ENCODE measurements at regions not wholly inside any gene's neighbourhood (a gene's known extent, or its start where the extent isn't known, plus 50 kb on each side); places are given as distances from the start of the nearest gene placed in this dataset.

- TF ChIP-seq ZNF383 (CRISPR knock-in tag; IDR thresholded peaks at IDR 0.05; ENCODE audit: borderline replicate concordance) (no peak), ZEB1 (IDR thresholded peaks at IDR 0.05; ENCODE audit: insufficient replicate concordance, low read depth) (no peak)
These were observed 143.8 kb upstream of the SLITRK2 start (continued) for GRCh38 chrX:145673841-145674240.

GRCh38 chrX:145677109-145677817 is 140.4 kb upstream of the SLITRK2 start:
- no peak for ATAC-seq
- no peak for FAIRE-seq
- peaks cover 48% of the 10 kb centered on the region for H3K9me3 ChIP-seq (ENCODE audit: low read length)

GRCh38 chrX:145682518-145683298 is 134.9 kb upstream of the SLITRK2 start:
- no peak overlapping the region for H3K4me3 ChIP-seq (replicated peaks in 1 of 3; ENCODE audit: insufficient read depth in 1 of 3, low read depth in 2 of 3, low read length in 3 of 3)
- FAIRE-seq: no peak
- no peak overlapping the region for H3K9ac ChIP-seq (ENCODE audit: insufficient read depth, low read depth, low read length)
- intact Hi-C loops (cut with micrococcal nuclease; ENCODE audit: unreplicated experiment) (no loop called here), in situ Hi-C loops (cut with HindIII; ENCODE audit: extremely low pct_ligation_motif_present, low pct_unique_long_range_greater_than_20kb) (no loop called here)
- no peak overlapping the region for H3K27ac ChIP-seq (ENCODE audit: extremely low read length, insufficient read depth, low read length)
- no peaks in the 10 kb centered on the region for H3K36me3 ChIP-seq (replicated peaks in 1 of 2; ENCODE audit: control insufficient read depth in 1 of 2, insufficient read depth in 2 of 2, low read length in 2 of 2)
- H3K4me1 ChIP-seq (ENCODE audit: insufficient read depth, low read length): no peaks in the 10 kb centered on the region
- 4% methylated on average over 6 of the region's 9 CpGs for WGBS (ENCODE audit: low lambda C conversion rate)
- no peak for DNase-seq (ENCODE audit: low spot score)
- H3K79me2 ChIP-seq (ENCODE audit: insufficient read depth, low read length): no peaks in the 10 kb centered on the region
- H4K20me1 ChIP-seq (ENCODE audit: insufficient read depth, low read length): no peaks in the 10 kb centered on the region
- H3K27me3 ChIP-seq (ENCODE audit: control insufficient read depth in 1 of 2, insufficient read depth in 2 of 2, low read length in 2 of 2): no peaks in the 10 kb centered on the region
- no peak overlapping the region for H2AFZ ChIP-seq (ENCODE audit: low read length)
- H3K4me2 ChIP-seq (ENCODE audit: low read depth, low read length): no peak overlapping the region
- TF ChIP-seq ATF1 (CRISPR knock-in tag; IDR thresholded peaks at IDR 0.05) (no peak), ZNF557 (CRISPR knock-in tag; IDR thresholded peaks at IDR 0.05) (no peak), DR1 (CRISPR knock-in tag; IDR thresholded peaks at IDR 0.05) (no peak), ZNF121 (CRISPR knock-in tag; IDR thresholded peaks at IDR 0.05) (no peak)
- BruUV-seq (replicated peaks): no TSS peak
- H3K9me3 ChIP-seq (ENCODE audit: low read length): peaks cover 39% of the 10 kb centered on the region
- POLR2A ChIA-PET: no interaction called here
- CTCF ChIA-PET (ENCODE audit: low intra/inter-chr PET ratio, low total read pairs): no interaction called here
- ATAC-seq: no peak

More at GRCh38 chrX:145677109-145677817, 140.4 kb upstream of the SLITRK2 start:
- TF ChIP-seq IRF2 (CRISPR knock-in tag; IDR thresholded peaks at IDR 0.05): no peak
- intact Hi-C loops (cut with micrococcal nuclease; ENCODE audit: unreplicated experiment) (no loop called here), in situ Hi-C loops (cut with HindIII; ENCODE audit: extremely low pct_ligation_motif_present, low pct_unique_long_range_greater_than_20kb) (no loop called here)
- Histone ChIP-seq H3K4me2 (ENCODE audit: low read depth, low read length) (no peak overlapping the region), H3K27ac (ENCODE audit: extremely low read length, insufficient read depth, low read length) (no peak overlapping the region), H3K4me1 (ENCODE audit: insufficient read depth, low read length) (no peaks in the 10 kb centered on the region), H3K9ac (ENCODE audit: insufficient read depth, low read depth, low read length) (no peak overlapping the region), H3K4me3 (replicated peaks in 1 of 3; ENCODE audit: insufficient read depth in 1 of 3, low read depth in 2 of 3, low read length in 3 of 3) (no peak overlapping the region), H2AFZ (ENCODE audit: low read length) (no peak overlapping the region), H3K79me2 (ENCODE audit: insufficient read depth, low read length) (no peaks in the 10 kb centered on the region), H3K27me3 (ENCODE audit: control insufficient read depth in 1 of 2, insufficient read depth in 2 of 2, low read length in 2 of 2) (no peaks in the 10 kb centered on the region), H4K20me1 (ENCODE audit: insufficient read depth, low read length) (no peaks in the 10 kb centered on the region), H3K36me3 (replicated peaks in 1 of 2; ENCODE audit: control insufficient read depth in 1 of 2, insufficient read depth in 2 of 2, low read length in 2 of 2) (no peaks in the 10 kb centered on the region)
- DNase-seq (ENCODE audit: low spot score): no peak
- no TSS peak for BruUV-seq (replicated peaks)
- WGBS (ENCODE audit: low lambda C conversion rate): 25% methylated on average over 14 of the region's 16 CpGs
- ChIA-PET CTCF (ENCODE audit: low intra/inter-chr PET ratio, low total read pairs) (no interaction called here), POLR2A (no interaction called here)

Measured in HepG2 (cell line).